DND-41 (cell line): ENCODE measurements at regions not wholly inside any gene's neighbourhood (a gene's known extent, or its start where the extent isn't known, plus 50 kb on each side); places are given as distances from the start of the nearest gene placed in this dataset.
A peak's percentile ranks its signal among the peaks of the same experiment; 100 is the strongest.
"Not testable (repeated sequence)": the region's sequence is repeated elsewhere in the genome, so short reads cannot be mapped to it uniquely, and the experiment has no call there.

Experiments
- ATAC-seq: fragments of 200-7000 bp; cut with Tn5 transposase; 3 replicates; pipeline ENCODE4 v1.9.1; 2021; ENCODE audit warnings: low read depth; ENCODE audit not compliant: insufficient read depth
- DNase-seq: peaks from one replicate; pipeline ENCODE4 v3.0.0-alpha.2; 2020
- H2AFZ ChIP-seq: 2 replicates; pipeline ENCODE4 v1.6.0; 2012; ENCODE audit warnings: low read depth, low read length
- H3K27ac ChIP-seq: 2 replicates; pipeline ENCODE4 v1.5.1; 2012; ENCODE audit warnings: low read length, inconsistent platforms
- H3K27me3 ChIP-seq: fragments of 200-600 bp; sonication (generic); 2 replicates; pipeline ENCODE4 v1.6.0; 2012; ENCODE audit warnings: low read length, mild to moderate bottlenecking, inconsistent platforms; ENCODE audit not compliant: insufficient read depth, poor library complexity
- H3K36me3 ChIP-seq: 2 replicates; pipeline ENCODE4 v1.5.1; 2012; ENCODE audit warnings: low read length, inconsistent platforms; ENCODE audit not compliant: insufficient read depth
- H3K4me1 ChIP-seq: 2 replicates; pipeline ENCODE4 v1.5.1; 2012; ENCODE audit warnings: mild to moderate bottlenecking, low read length; ENCODE audit not compliant: insufficient read depth
- H3K4me2 ChIP-seq: 2 replicates; pipeline ENCODE4 v1.6.0; 2012; ENCODE audit warnings: mild to moderate bottlenecking, moderate library complexity, low read length, inconsistent platforms; ENCODE audit not compliant: insufficient read depth
- H3K4me3 ChIP-seq, 2 experiments: fragments of 200-600 bp in 1 of 2; shearing (Covaris generic) in 1 of 2; 2 replicates each; pipeline ENCODE4 v1.5.1; 2012 to 2016; ENCODE audit warnings: inconsistent platforms in 2 of 2, low read length in 2 of 2, mild to moderate bottlenecking in 2 of 2, low read depth in 1 of 2, moderate library complexity in 1 of 2
- H3K79me2 ChIP-seq: 2 replicates; pipeline ENCODE4 v1.6.0; 2012; ENCODE audit warnings: low read length, inconsistent platforms; ENCODE audit not compliant: insufficient read depth
- H3K9ac ChIP-seq: 2 replicates; pipeline ENCODE4 v1.6.0; 2012; ENCODE audit warnings: low read depth, mild to moderate bottlenecking, inconsistent platforms, low read length, moderate library complexity
- H3K9me3 ChIP-seq: 2 replicates; pipeline ENCODE4 v1.5.1; 2012; ENCODE audit warnings: low read length, moderate library complexity, mild to moderate bottlenecking, inconsistent platforms; ENCODE audit not compliant: insufficient read depth, severe bottlenecking
- H4K20me1 ChIP-seq: 2 replicates; pipeline ENCODE4 v1.6.0; 2012; ENCODE audit warnings: low read length; ENCODE audit not compliant: insufficient read depth
- CTCF ChIP-seq: IDR thresholded peaks from 2 replicates; pipeline ENCODE4 v1.5.1; 2012; ENCODE audit warnings: borderline replicate concordance, low read length, moderate library complexity, mild to moderate bottlenecking; ENCODE audit not compliant: poor library complexity, severe bottlenecking; ENCODE audit errors: extremely low read depth
- EZH2 ChIP-seq: IDR thresholded peaks from 3 replicates; pipeline ENCODE4 v1.6.1; 2012; ENCODE audit warnings: borderline replicate concordance, low read depth, mild to moderate bottlenecking, moderate library complexity, low read length, inconsistent platforms; ENCODE audit not compliant: severe bottlenecking

- no peak for DNase-seq
- Histone ChIP-seq H3K27ac (no peak overlapping the region), H3K4me2 (no peak overlapping the region), H3K27me3 (no peaks in the 10 kb centered on the region), H3K4me3 (no peak overlapping the region), H3K9ac (no peak overlapping the region), H3K36me3 (no peaks in the 10 kb centered on the region), H3K4me1 (no peaks in the 10 kb centered on the region), H3K9me3 (no peaks in the 10 kb centered on the region), H3K79me2 (no peaks in the 10 kb centered on the region), H4K20me1 (no peaks in the 10 kb centered on the region), H2AFZ (no peak overlapping the region)
- TF ChIP-seq EZH2 (no peak), CTCF (no peak)
- ATAC-seq: no peak
These were observed 100.1 kb upstream of the SMAD3 start for GRCh38 chr15:66965201-66965900.

GRCh38 chr15:66966256-66966655, 99.1 kb upstream of the SMAD3 start:
- H2AFZ ChIP-seq: no peak overlapping the region
- no peak overlapping the region for H3K27ac ChIP-seq
- TF ChIP-seq CTCF (peak; percentile 20), EZH2 (no peak)
- ATAC-seq: no peak
- H3K9me3 ChIP-seq: no peaks in the 10 kb centered on the region
- H3K9ac ChIP-seq: no peak overlapping the region
- H3K36me3 ChIP-seq: no peaks in the 10 kb centered on the region
- no peak for DNase-seq
- H3K79me2 ChIP-seq: no peaks in the 10 kb centered on the region
- no peaks in the 10 kb centered on the region for H4K20me1 ChIP-seq
- H3K4me1 ChIP-seq: no peaks in the 10 kb centered on the region
- H3K4me3 ChIP-seq: no peak overlapping the region
- H3K4me2 ChIP-seq: no peak overlapping the region
- H3K27me3 ChIP-seq: no peaks in the 10 kb centered on the region

GRCh38 chr15:66968806-66969596, 96.4 kb upstream of the SMAD3 start:
- H3K79me2 ChIP-seq: no peaks in the 10 kb centered on the region
- H3K27ac ChIP-seq: no peak overlapping the region
- no peaks in the 10 kb centered on the region for H3K4me1 ChIP-seq
- no peak overlapping the region for H3K9ac ChIP-seq
- no peak for DNase-seq
- H3K4me2 ChIP-seq: no peak overlapping the region
- no peak overlapping the region for H3K4me3 ChIP-seq
- no peaks in the 10 kb centered on the region for H3K27me3 ChIP-seq
- no peaks in the 10 kb centered on the region for H3K36me3 ChIP-seq
- TF ChIP-seq CTCF (no peak), EZH2 (no peak)
- H4K20me1 ChIP-seq: no peaks in the 10 kb centered on the region
- ATAC-seq: no peak
- no peaks in the 10 kb centered on the region for H3K9me3 ChIP-seq
- H2AFZ ChIP-seq: no peak overlapping the region

GRCh38 chr15:66974131-66974530, 91.3 kb upstream of the SMAD3 start:
- not testable (repeated sequence) for DNase-seq, H3K4me3 ChIP-seq, H3K9me3 ChIP-seq, ATAC-seq, H2AFZ ChIP-seq, H3K27ac ChIP-seq, H3K4me1 ChIP-seq, H3K9ac ChIP-seq, H3K79me2 ChIP-seq, H4K20me1 ChIP-seq, H3K4me2 ChIP-seq, H3K36me3 ChIP-seq, H3K27me3 ChIP-seq

- ATAC-seq, H3K36me3 ChIP-seq, H3K27ac ChIP-seq, H3K9me3 ChIP-seq, H3K9ac ChIP-seq, H3K27me3 ChIP-seq, H2AFZ ChIP-seq, H3K4me2 ChIP-seq, H4K20me1 ChIP-seq, H3K79me2 ChIP-seq, DNase-seq, H3K4me3 ChIP-seq, H3K4me1 ChIP-seq: not testable (repeated sequence)
These were observed 89.2 kb upstream of the SMAD3 start for GRCh38 chr15:66976106-66976640.

GRCh38 chr15:66980326-66980725, 85.1 kb upstream of the SMAD3 start:
- not testable (repeated sequence) for H3K4me3 ChIP-seq, H3K4me2 ChIP-seq, ATAC-seq, H3K79me2 ChIP-seq, H2AFZ ChIP-seq, DNase-seq, H3K36me3 ChIP-seq, H4K20me1 ChIP-seq, H3K27me3 ChIP-seq, H3K27ac ChIP-seq, H3K9me3 ChIP-seq, H3K4me1 ChIP-seq, H3K9ac ChIP-seq
